ENCODE measurements at regions not wholly inside any gene's neighbourhood (a gene's known extent, or its start where the extent isn't known, plus 50 kb on each side); places are given as distances from the start of the nearest gene placed in this dataset.

- no peak for TF ChIP-seq CTCF (IDR thresholded peaks at IDR 0.05; ENCODE audit: low read depth, low read length)
- DNase-seq (ENCODE audit: extremely low read depth, low read depth): no peak
These were observed 480.4 kb upstream of the TRIB2 start for GRCh38 chr2:12236136-12236844.

GRCh38 chr2:12240206-12240605 is 476.5 kb upstream of the TRIB2 start:
- TF ChIP-seq CTCF (IDR thresholded peaks at IDR 0.05; ENCODE audit: low read depth, low read length): no peak
- DNase-seq (ENCODE audit: extremely low read depth, low read depth): no peak

- DNase-seq (ENCODE audit: extremely low read depth, low read depth): no peak
- TF ChIP-seq CTCF (IDR thresholded peaks at IDR 0.05; ENCODE audit: low read depth, low read length): no peak
These were observed 473.4 kb upstream of the TRIB2 start for GRCh38 chr2:12243381-12243780.

- TF ChIP-seq CTCF (IDR thresholded peaks at IDR 0.05; ENCODE audit: low read depth, low read length): no peak
- no peak for DNase-seq (ENCODE audit: extremely low read depth, low read depth)
These were observed 472.7 kb upstream of the TRIB2 start for GRCh38 chr2:12244070-12244469.

- TF ChIP-seq CTCF (IDR thresholded peaks at IDR 0.05; ENCODE audit: low read depth, low read length): no peak
- no peak for DNase-seq (ENCODE audit: extremely low read depth, low read depth)
These were observed 465.6 kb upstream of the TRIB2 start for GRCh38 chr2:12251121-12251520.

GRCh38 chr2:12251749-12252148 is 465.0 kb upstream of the TRIB2 start:
- no peak for TF ChIP-seq CTCF (IDR thresholded peaks at IDR 0.05; ENCODE audit: low read depth, low read length)
- no peak for DNase-seq (ENCODE audit: extremely low read depth, low read depth)

- DNase-seq (ENCODE audit: extremely low read depth, low read depth): no peak
- TF ChIP-seq CTCF (IDR thresholded peaks at IDR 0.05; ENCODE audit: low read depth, low read length): no peak
These were observed 463.5 kb upstream of the TRIB2 start for GRCh38 chr2:12253167-12253778.

Data from AG09319 (cell line).